OCI-LY7 (cell line): ENCODE measurements at regions not wholly inside any gene's neighbourhood (a gene's known extent, or its start where the extent isn't known, plus 50 kb on each side); places are given as distances from the start of the nearest gene placed in this dataset.

ENCODE experiments used
- CTCF ChIP-seq: fragments of 200-600 bp; sonication (generic); conservative IDR thresholded peaks from 2 replicates; pipeline ENCODE4 v1.5.1; 2014; ENCODE audit warnings: mild to moderate bottlenecking, antibody characterized with exemption, low read length, moderate library complexity, mixed read lengths
- EZH2phosphoT487 ChIP-seq: fragments of 200-600 bp; sonication (generic); IDR thresholded peaks from 2 replicates; pipeline ENCODE4 v1.6.1; 2018; ENCODE audit warnings: low read depth, borderline replicate concordance, mild to moderate bottlenecking, mixed run types, antibody characterized with exemption, low read length, moderate library complexity, mixed read lengths

GRCh38 chr2:19479666-19480065 lies 121.2 kb upstream of the OSR1 start:
- no peak for TF ChIP-seq CTCF
- TF ChIP-seq EZH2phosphoT487: no peak
